Effector memory CD8-positive, alpha-beta T cell (primary cell): ENCODE measurements at regions not wholly inside any gene's neighbourhood (a gene's known extent, or its start where the extent isn't known, plus 50 kb on each side); places are given as distances from the start of the nearest gene placed in this dataset.

Experiments used
- ATAC-seq: fragments of 150-1000 bp; cut with Tn5 transposase; replicated peaks from 2 replicates; pipeline ENCODE4 v1.10.0; 2021; ENCODE audit warnings: mild to moderate bottlenecking, moderate library complexity
- DNase-seq, 3 experiments: peaks; one replicate each; pipeline ENCODE4 v3.0.0; 2021
- H3K27ac Mint-ChIP-seq, 2 donors: one replicate each; pipeline ENCODE4 v1.8.0; 2022; ENCODE audit warnings: mild to moderate bottlenecking in 2 of 2, mixed read lengths in 2 of 2, moderate library complexity in 2 of 2
- H3K27me3 Mint-ChIP-seq, 2 donors: one replicate each; pipeline ENCODE4 v1.8.0; 2022; ENCODE audit warnings: mixed read lengths in 2 of 2
- H3K36me3 Mint-ChIP-seq: one replicate; pipeline ENCODE4 v1.8.0; 2022; ENCODE audit warnings: mild to moderate bottlenecking, moderate library complexity, mixed read lengths; ENCODE audit not compliant: insufficient read depth
- H3K4me1 Mint-ChIP-seq, 2 donors: one replicate each; pipeline ENCODE4 v1.8.0; 2022; ENCODE audit warnings: low read depth in 2 of 2, mixed read lengths in 2 of 2
- H3K4me3 Mint-ChIP-seq, 2 donors: one replicate each; pipeline ENCODE4 v1.8.0; 2022; ENCODE audit warnings: mild to moderate bottlenecking in 2 of 2, mixed read lengths in 2 of 2, moderate library complexity in 2 of 2
- H3K9me3 Mint-ChIP-seq, 2 donors: one replicate each; pipeline ENCODE4 v1.8.0; 2022; ENCODE audit warnings: mixed read lengths in 2 of 2

DNA sequence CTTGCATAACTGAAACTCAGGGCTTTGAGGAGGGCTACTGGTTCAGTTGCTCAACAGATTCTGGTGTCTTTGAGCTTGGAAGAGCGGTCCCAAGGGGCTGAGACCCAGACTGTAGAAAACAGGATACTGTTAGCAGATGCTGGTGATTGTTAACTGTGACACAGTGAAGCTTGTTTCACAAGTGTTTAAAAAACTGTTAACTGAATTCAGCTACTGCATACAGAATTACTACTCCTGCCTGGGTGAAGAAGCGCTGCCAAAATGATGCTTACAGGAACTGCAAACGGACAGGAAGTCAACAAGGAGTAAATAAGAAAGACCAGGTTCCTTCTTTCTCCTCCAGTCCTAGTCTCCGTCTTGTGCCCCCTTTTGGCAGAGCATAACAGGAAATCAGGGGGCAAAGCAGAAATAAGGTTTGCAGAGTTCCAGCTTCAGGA is 195.3 kb upstream of the USP25 start:
- Mint-ChIP-seq H3K36me3 (no peaks in the 10 kb centered on the region), H3K27me3 (peaks cover 4 to 8% of the 10 kb centered on the region in 2 donors), H3K4me1 (peaks cover 2 to 9% of the 10 kb centered on the region in 2 donors), H3K4me3 (no peak overlapping the region), H3K9me3 (peaks cover 1 to 5% of the 10 kb centered on the region in 2 donors), H3K27ac (peak overlapping the region in 1 of 2 donors; percentile 22)
- DNase-seq (no peak), ATAC-seq (no peak)

DNA sequence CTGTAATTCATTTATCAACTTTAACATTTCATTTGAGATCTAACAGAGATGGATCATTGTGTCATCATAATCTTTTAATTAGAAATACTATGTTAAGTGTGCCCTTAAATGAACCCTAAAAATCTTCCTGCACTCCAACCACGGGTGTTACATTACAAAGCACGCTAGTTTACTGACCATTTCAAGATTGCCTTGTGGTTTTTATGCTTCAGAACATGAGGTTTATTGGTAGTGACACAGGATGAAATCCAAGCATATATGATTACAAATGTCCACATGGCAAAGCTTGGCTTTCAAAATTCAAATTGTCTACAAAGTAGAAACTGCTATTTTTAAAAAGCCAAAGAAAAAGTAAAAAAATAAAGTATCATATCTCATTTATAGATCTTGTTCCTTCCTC is 190.4 kb upstream of the USP25 start:
- ATAC-seq (no peak), DNase-seq (no peak)
- Mint-ChIP-seq H3K4me3 (no peak overlapping the region), H3K4me1 (peaks cover 0 to 4% of the 10 kb centered on the region in 2 donors), H3K27ac (no peak overlapping the region), H3K36me3 (no peaks in the 10 kb centered on the region), H3K9me3 (peaks cover 0 to 1% of the 10 kb centered on the region in 2 donors), H3K27me3 (peaks cover 25 to 28% of the 10 kb centered on the region in 2 donors)

DNA sequence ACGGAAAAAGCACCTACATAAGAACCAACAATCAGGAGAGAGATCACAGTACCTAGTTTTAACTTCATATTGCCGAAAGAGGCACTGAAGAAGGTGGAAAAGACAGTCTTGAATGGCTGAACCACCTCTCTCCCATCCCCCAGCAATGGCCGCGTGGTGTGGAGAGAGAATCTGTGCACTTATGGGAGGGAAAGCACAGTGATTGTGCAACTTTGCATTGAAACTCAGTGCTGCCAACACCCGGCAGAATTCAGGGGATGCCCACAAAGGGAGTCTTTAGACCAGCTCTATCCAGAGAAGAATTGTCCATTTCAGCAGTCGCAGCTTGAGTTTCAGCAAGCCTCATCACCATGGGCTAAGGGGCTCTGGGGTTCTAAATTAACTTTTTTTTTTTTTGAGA is 186.3 kb upstream of the USP25 start:
- no peak overlapping the region for H3K27ac Mint-ChIP-seq
- H3K4me3 Mint-ChIP-seq = no peak overlapping the region
- DNase-seq (no peak), ATAC-seq (no peak)
- peaks cover 31 to 36% of the 10 kb centered on the region in 2 donors for H3K27me3 Mint-ChIP-seq
- H3K36me3 Mint-ChIP-seq = no peaks in the 10 kb centered on the region
- no peaks in the 10 kb centered on the region for H3K4me1 Mint-ChIP-seq
- peaks cover 0 to 1% of the 10 kb centered on the region in 2 donors for H3K9me3 Mint-ChIP-seq

DNA sequence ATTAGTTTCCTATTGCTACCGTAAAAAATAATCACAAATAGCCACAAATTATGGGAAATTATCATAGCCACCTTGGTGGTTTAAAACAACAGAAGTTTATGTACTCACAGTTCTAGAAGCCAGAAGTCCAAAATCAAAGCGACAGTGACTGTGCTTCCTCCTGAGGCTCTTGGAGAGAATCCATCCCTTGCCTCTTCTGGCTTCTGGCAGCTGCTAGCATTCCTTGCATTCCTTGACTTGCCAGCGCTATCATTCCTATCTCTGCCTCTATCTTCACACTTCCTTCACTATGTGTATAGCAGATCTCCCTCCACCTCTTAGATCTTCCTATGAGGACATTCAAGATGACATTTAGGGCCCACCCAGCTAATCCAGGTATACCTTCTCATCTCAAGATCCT is 180.1 kb upstream of the USP25 start:
- no peaks in the 10 kb centered on the region for H3K36me3 Mint-ChIP-seq
- H3K9me3 Mint-ChIP-seq = no peaks in the 10 kb centered on the region
- no peak overlapping the region for H3K27ac Mint-ChIP-seq
- H3K4me1 Mint-ChIP-seq = peaks cover 0 to 5% of the 10 kb centered on the region in 2 donors
- no peak for ATAC-seq
- no peak overlapping the region for H3K4me3 Mint-ChIP-seq
- peaks cover under 1 to 9% of the 10 kb centered on the region in 2 donors for H3K27me3 Mint-ChIP-seq
- no peak for DNase-seq

- peak; percentile 54 for ATAC-seq
- H3K9me3 Mint-ChIP-seq = no peaks in the 10 kb centered on the region
Measured at GRCh38 chr21:15552914-15553494, 176.8 kb upstream of the USP25 start.

GRCh38 chr21:15557925-15558324 is 171.9 kb upstream of the USP25 start:
- no peak for ATAC-seq
- Mint-ChIP-seq H3K36me3 (no peaks in the 10 kb centered on the region), H3K9me3 (no peaks in the 10 kb centered on the region), H3K27me3 (peaks cover 18 to 26% of the 10 kb centered on the region in 2 donors), H3K4me1 (peaks cover 0 to 4% of the 10 kb centered on the region in 2 donors), H3K27ac (no peak overlapping the region), H3K4me3 (no peak overlapping the region)
- DNase-seq = no peak

More at GRCh38 chr21:15552914-15553494, 176.8 kb upstream of the USP25 start:
- DNase-seq = no peak
- Mint-ChIP-seq H3K27me3 (no peaks in the 10 kb centered on the region), H3K4me3 (no peak overlapping the region), H3K4me1 (peaks cover 0 to 5% of the 10 kb centered on the region in 2 donors), H3K27ac (no peak overlapping the region), H3K36me3 (no peaks in the 10 kb centered on the region)

DNA sequence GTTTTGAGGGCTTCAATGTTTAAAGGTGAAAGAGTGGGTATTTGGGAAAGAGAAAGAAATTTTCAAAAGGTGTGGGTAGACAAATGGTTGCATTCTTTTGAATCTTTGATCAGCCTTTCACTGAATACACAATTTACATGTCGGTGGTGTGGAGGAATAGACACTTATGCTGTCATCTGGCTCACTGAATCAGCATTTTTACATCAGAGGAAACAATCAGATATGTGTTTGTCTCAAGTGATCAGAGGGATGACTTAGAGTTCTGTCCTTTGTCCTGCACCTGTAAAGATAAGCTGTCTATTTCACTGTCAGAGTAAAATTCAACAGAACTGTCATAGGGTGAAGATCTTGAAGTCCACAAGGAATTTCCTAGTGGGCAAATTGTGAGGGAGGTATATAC is 170.9 kb upstream of the USP25 start:
- H3K27ac Mint-ChIP-seq = no peak overlapping the region
- DNase-seq = no peak
- no peak overlapping the region for H3K4me3 Mint-ChIP-seq
- H3K4me1 Mint-ChIP-seq = no peaks in the 10 kb centered on the region
- H3K36me3 Mint-ChIP-seq = no peaks in the 10 kb centered on the region
- peaks cover 24 to 26% of the 10 kb centered on the region in 2 donors for H3K27me3 Mint-ChIP-seq
- ATAC-seq = no peak
- H3K9me3 Mint-ChIP-seq = no peaks in the 10 kb centered on the region

- H3K9me3 Mint-ChIP-seq = no peaks in the 10 kb centered on the region
- no peaks in the 10 kb centered on the region for H3K4me1 Mint-ChIP-seq
- no peaks in the 10 kb centered on the region for H3K36me3 Mint-ChIP-seq
- peaks cover 24 to 27% of the 10 kb centered on the region in 2 donors for H3K27me3 Mint-ChIP-seq
- no peak overlapping the region for H3K4me3 Mint-ChIP-seq
- ATAC-seq = no peak
- no peak overlapping the region for H3K27ac Mint-ChIP-seq
- no peak for DNase-seq
Measured at GRCh38 chr21:15559660-15560059, 170.1 kb upstream of the USP25 start.

DNA sequence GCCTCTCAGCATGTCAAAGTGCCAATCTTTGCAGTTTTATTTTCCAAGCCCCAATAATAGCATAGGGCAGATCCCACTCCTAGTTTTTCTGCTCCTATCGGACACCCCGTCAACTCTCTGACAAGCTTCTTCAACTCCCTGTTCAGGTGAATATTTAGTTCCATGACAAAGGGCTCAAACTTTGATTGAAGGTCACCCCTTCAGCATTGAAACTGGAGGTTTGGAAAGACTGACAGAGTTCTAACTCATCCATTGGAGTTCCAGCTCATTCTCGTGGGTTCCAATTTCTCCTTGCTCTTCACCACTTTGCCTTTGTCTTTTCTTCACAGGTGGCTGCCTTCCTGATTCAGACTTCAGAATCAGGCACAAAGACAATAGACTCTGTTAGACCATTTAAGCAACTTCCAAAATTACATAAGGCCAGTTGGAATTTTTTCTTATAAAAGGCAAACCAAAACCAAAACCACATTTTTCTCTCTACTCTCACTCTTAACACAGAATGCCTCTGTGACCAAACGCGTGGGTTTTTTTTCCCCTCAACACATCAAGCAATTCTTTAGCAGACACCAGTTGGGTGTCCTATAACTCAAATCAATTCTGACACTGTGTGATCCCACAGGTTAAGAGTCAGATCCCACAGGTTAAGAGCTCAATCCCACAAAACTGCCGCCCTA is 169.3 kb upstream of the USP25 start:
- H3K9me3 Mint-ChIP-seq = no peaks in the 10 kb centered on the region
- no peak overlapping the region for H3K4me3 Mint-ChIP-seq
- peaks cover 32 to 35% of the 10 kb centered on the region in 2 donors for H3K27me3 Mint-ChIP-seq
- H3K36me3 Mint-ChIP-seq = no peaks in the 10 kb centered on the region
- DNase-seq = no peak
- no peak for ATAC-seq
- H3K27ac Mint-ChIP-seq = peak overlapping the region in 1 of 2 donors; percentile 2
- no peaks in the 10 kb centered on the region for H3K4me1 Mint-ChIP-seq

DNA sequence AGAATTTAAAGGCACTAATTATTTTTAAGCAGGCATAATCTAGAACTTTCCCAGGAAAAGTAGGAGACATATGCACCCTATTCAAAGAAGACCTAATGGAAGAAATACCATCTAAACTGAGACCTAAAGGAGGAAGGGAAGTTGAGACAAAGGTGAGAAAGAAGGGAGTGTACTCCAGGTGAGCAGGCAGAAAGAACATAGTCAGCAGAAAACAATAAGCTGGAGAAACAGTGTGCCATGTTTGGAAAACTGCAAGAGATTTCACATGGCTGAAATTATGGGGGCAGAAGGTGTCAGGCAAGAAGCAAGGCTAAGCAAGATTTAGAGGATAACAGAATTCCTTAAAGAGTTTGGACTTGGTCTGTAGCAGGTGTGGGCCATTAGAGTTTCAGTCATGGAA is 167.0 kb upstream of the USP25 start:
- DNase-seq (no peak), ATAC-seq (no peak)
- Mint-ChIP-seq H3K4me1 (no peaks in the 10 kb centered on the region), H3K36me3 (no peaks in the 10 kb centered on the region), H3K27me3 (peaks cover 40 to 43% of the 10 kb centered on the region in 2 donors), H3K4me3 (no peak overlapping the region), H3K9me3 (no peaks in the 10 kb centered on the region), H3K27ac (no peak overlapping the region)

- Mint-ChIP-seq H3K4me3 (no peak overlapping the region), H3K9me3 (no peaks in the 10 kb centered on the region)
- no peak for ATAC-seq
Measured at GRCh38 chr21:15564907-15565306, 164.9 kb upstream of the USP25 start.

GRCh38 chr21:15566703-15567102 is 163.1 kb upstream of the USP25 start:
- no peak overlapping the region for H3K27ac Mint-ChIP-seq
- no peak overlapping the region for H3K4me3 Mint-ChIP-seq
- peaks cover 39 to 58% of the 10 kb centered on the region in 2 donors for H3K27me3 Mint-ChIP-seq
- ATAC-seq (no peak), DNase-seq (no peak)
- no peaks in the 10 kb centered on the region for H3K4me1 Mint-ChIP-seq
- H3K9me3 Mint-ChIP-seq = no peaks in the 10 kb centered on the region
- H3K36me3 Mint-ChIP-seq = no peaks in the 10 kb centered on the region

More at GRCh38 chr21:15564907-15565306, 164.9 kb upstream of the USP25 start:
- Mint-ChIP-seq H3K4me1 (no peaks in the 10 kb centered on the region), H3K27ac (no peak overlapping the region), H3K27me3 (peaks cover 49 to 64% of the 10 kb centered on the region in 2 donors), H3K36me3 (no peaks in the 10 kb centered on the region)
- no peak for DNase-seq

DNA sequence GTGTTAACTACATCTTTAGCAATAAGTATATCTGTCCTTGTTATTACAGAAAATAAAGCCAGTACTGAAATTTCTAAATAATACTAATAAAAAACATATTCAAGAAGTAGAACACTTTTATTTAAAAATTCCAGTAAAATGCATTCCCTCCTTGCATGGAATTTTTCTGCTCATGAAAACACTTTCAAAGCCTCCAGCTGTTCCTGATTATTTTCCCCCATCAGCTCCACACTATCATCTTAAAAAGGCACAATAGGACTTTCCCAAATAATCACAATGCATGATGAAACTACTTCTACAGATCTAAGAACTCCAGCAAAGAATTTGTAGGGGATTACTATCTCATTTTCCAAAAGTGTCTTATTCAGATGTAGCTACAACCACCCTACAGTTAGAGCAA is 162.6 kb upstream of the USP25 start:
- no peak overlapping the region for H3K27ac Mint-ChIP-seq
- no peaks in the 10 kb centered on the region for H3K9me3 Mint-ChIP-seq
- no peaks in the 10 kb centered on the region for H3K36me3 Mint-ChIP-seq
- no peak for DNase-seq
- no peak overlapping the region for H3K4me3 Mint-ChIP-seq
- H3K4me1 Mint-ChIP-seq = no peaks in the 10 kb centered on the region
- H3K27me3 Mint-ChIP-seq = peaks cover 34 to 57% of the 10 kb centered on the region in 2 donors
- ATAC-seq = no peak

DNA sequence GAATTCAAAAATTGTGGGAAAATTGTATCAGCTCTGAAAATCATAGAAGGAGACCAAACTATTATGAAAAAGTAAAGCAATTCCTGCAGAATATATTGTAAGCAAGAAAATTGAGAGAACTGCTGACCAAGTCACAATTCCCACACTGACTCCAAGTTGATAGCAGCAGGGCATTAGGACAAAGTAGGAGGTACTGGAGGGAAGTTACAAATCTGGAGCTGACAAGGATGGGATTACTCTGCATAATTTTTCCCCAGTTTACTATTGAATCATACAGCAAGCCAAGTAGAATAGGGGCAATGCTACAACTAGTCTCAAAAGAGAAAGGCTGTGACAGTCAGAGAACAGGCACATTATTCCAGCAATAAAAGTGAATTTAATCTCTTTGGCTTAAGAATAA is 161.3 kb upstream of the USP25 start:
- Mint-ChIP-seq H3K27ac (no peak overlapping the region), H3K9me3 (no peaks in the 10 kb centered on the region), H3K36me3 (no peaks in the 10 kb centered on the region), H3K4me1 (no peaks in the 10 kb centered on the region), H3K4me3 (no peak overlapping the region), H3K27me3 (peaks cover 32 to 44% of the 10 kb centered on the region in 2 donors)
- ATAC-seq = no peak
- no peak for DNase-seq
